K562 (cell line): ENCODE measurements at regions not wholly inside any gene's neighbourhood (a gene's known extent, or its start where the extent isn't known, plus 50 kb on each side); places are given as distances from the start of the nearest gene placed in this dataset.

ENCODE experiments used
- ATAC-seq: fragments of 200-7000 bp; cut with Tn5 transposase; 3 replicates; pipeline ENCODE4 v1.9.1; 2020; ENCODE audit warnings: moderate library complexity
- BruUV-seq: library from RNA; stranded (reverse); fragments of 400-500 nt; replicated peaks from 2 replicates; lab custom pipeline; 2021; lab: Mats Ljungman, UMichigan
- CTCF ChIA-PET: fragments of 300-600 bp; formaldehyde crosslinking; extraction: SDS; loops from one replicate; lab custom pipeline; 2021; ENCODE audit warnings: low intra/inter-chr PET ratio; lab: Yijun Ruan, JAX
- POLR2A ChIA-PET: fragments of 300-600, 350-650 bp; sonication (Branson Sonifier 250); formaldehyde crosslinking; extraction: SDS; loops from one replicate; lab custom pipeline; 2021; ENCODE audit warnings: antibody characterized with exemption, inconsistent platforms; lab: Yijun Ruan, JAX
- DNase-seq, 4 experiments: peaks; one replicate each; pipeline versions ENCODE4 v3.0.0 to v3.0.0-alpha.2; 2011 to 2018; ENCODE audit warnings: low spot score in 3 of 4, mixed read lengths in 3 of 4; ENCODE audit errors: extremely low read depth in 1 of 4
- FAIRE-seq: peaks from 2 replicates; lab custom pipeline; 2011; peaks lifted over from hg19 to GRCh38; lab: Jason Lieb, UNC
- H2AFZ ChIP-seq: 2 replicates; pipeline ENCODE4 v1.6.0; 2011; ENCODE audit warnings: low read depth, low read length, control low read depth, inconsistent platforms
- H3K27ac ChIP-seq: fragments of 200-600 bp; 3 replicates; pipeline ENCODE4 v1.8.0; 2011; ENCODE audit warnings: low read depth, mild to moderate bottlenecking, control low read depth, inconsistent platforms, low read length, moderate library complexity, mixed read lengths; ENCODE audit errors: extremely low read depth
- H3K27me3 ChIP-seq, 2 experiments: fragments of 300-600 bp in 1 of 2; 2 replicates in 1 of 2; 3 replicates in 1 of 2; pipeline versions ENCODE4 v1.6.0 to v1.8.0; 2011; ENCODE audit warnings: inconsistent platforms in 2 of 2, low read length in 2 of 2, mild to moderate bottlenecking in 1 of 2, mixed read lengths in 1 of 2, moderate library complexity in 1 of 2; ENCODE audit not compliant: control insufficient read depth in 2 of 2, insufficient read depth in 2 of 2
- H3K36me3 ChIP-seq: fragments of 300-600 bp; 3 replicates; pipeline ENCODE4 v1.8.0; 2011; ENCODE audit warnings: mild to moderate bottlenecking, low read length, inconsistent platforms; ENCODE audit not compliant: control insufficient read depth, insufficient read depth
- H3K4me1 ChIP-seq, 2 experiments: fragments of 200-600 bp in 1 of 2; replicated peaks in 1 of 2; 2 replicates in 1 of 2; 3 replicates in 1 of 2; pipeline versions ENCODE4 v1.5.1 to v1.8.0; 2011; ENCODE audit warnings: inconsistent platforms in 2 of 2, low read length in 2 of 2, mild to moderate bottlenecking in 1 of 2, mixed read lengths in 1 of 2, moderate library complexity in 1 of 2; ENCODE audit not compliant: control insufficient read depth in 2 of 2, insufficient read depth in 2 of 2
- H3K4me2 ChIP-seq: 2 replicates; pipeline ENCODE4 v1.6.1; 2011; ENCODE audit warnings: low read length, control low read depth, inconsistent platforms, mixed read lengths; ENCODE audit not compliant: insufficient read depth
- H3K4me3 ChIP-seq: fragments of 200-600 bp; sonication (generic), shearing (Covaris generic); 2 replicates; pipeline ENCODE4 v1.5.1; 2016; ENCODE audit warnings: control low read depth, inconsistent platforms
- H3K79me2 ChIP-seq: fragments of 200-600 bp; 3 replicates; pipeline ENCODE4 v1.8.0; 2011; ENCODE audit warnings: low read length, inconsistent platforms; ENCODE audit not compliant: control insufficient read depth, insufficient read depth
- H3K9ac ChIP-seq, 2 experiments: 2 replicates each; pipeline versions ENCODE4 v1.6.0 to v1.6.1; 2011; ENCODE audit warnings: low read depth in 2 of 2, low read length in 2 of 2, control low read depth in 1 of 2, inconsistent platforms in 1 of 2, mild to moderate bottlenecking in 1 of 2, mixed read lengths in 1 of 2; ENCODE audit not compliant: insufficient read depth in 1 of 2
- H3K9me1 ChIP-seq: one replicate; pipeline ENCODE4 v1.6.0; 2011; ENCODE audit warnings: inconsistent platforms, mild to moderate bottlenecking, low read length, moderate library complexity; ENCODE audit not compliant: control insufficient read depth, insufficient read depth
- H3K9me3 ChIP-seq: replicated peaks from 2 replicates; pipeline ENCODE4 v1.5.1; 2011; ENCODE audit warnings: low read depth, low read length, inconsistent platforms; ENCODE audit not compliant: control insufficient read depth, insufficient read depth
- H4K20me1 ChIP-seq: replicated peaks from 2 replicates; pipeline ENCODE4 v1.6.1; 2011; ENCODE audit warnings: low read length, inconsistent platforms, mixed read lengths; ENCODE audit not compliant: control insufficient read depth, insufficient read depth
- ARID1B ChIP-seq: fragments of 450-650 bp; IDR thresholded peaks from 2 replicates; pipeline ENCODE4 v1.6.1; 2016; ENCODE audit warnings: antibody characterized with exemption, mild to moderate bottlenecking, inconsistent platforms
- CLOCK ChIP-seq: fragments of 250-450 bp; sonication (Bioruptor Pico); IDR thresholded peaks from 2 replicates; pipeline ENCODE4 v1.4.0; 2020; ENCODE audit warnings: mild to moderate bottlenecking, moderate library complexity, borderline replicate concordance
- FOSL1 ChIP-seq: fragments of 200-800 bp; sonication (Bioruptor generic); conservative IDR thresholded peaks from 2 replicates; pipeline ENCODE4 v1.6.1; 2016; ENCODE audit warnings: missing genetic modification characterization, missing compliant biosample characterization
- FOXK1 ChIP-seq: sonication (generic); formaldehyde crosslinking; IDR thresholded peaks from 2 replicates; pipeline ENCODE4 v1.8.0; 2022; ENCODE audit warnings: missing genetic modification reagents, mild to moderate bottlenecking, borderline replicate concordance
- HMG20B ChIP-seq: fragments of 250-450 bp; sonication (Bioruptor Pico); IDR thresholded peaks from 2 replicates; pipeline ENCODE4 v1.5.0; 2021; ENCODE audit warnings: mild to moderate bottlenecking
- JUND ChIP-seq, 2 experiments: IDR thresholded peaks; 2 replicates in 1 of 2; 3 replicates in 1 of 2; pipeline ENCODE4 v1.6.1; 2011; ENCODE audit warnings: borderline replicate concordance in 2 of 2, low read depth in 2 of 2, low read length in 2 of 2, improper control_type of control experiment in 1 of 2, missing biosample characterization in 1 of 2, missing genetic modification characterization in 1 of 2, missing genetic modification reagents in 1 of 2
- LCOR ChIP-seq: sonication (generic); formaldehyde crosslinking; IDR thresholded peaks from 2 replicates; pipeline ENCODE4 v1.8.0; 2022; ENCODE audit warnings: mild to moderate bottlenecking, missing genetic modification reagents
- MEF2A ChIP-seq: IDR thresholded peaks from 2 replicates; pipeline ENCODE4 v1.6.1; 2011; ENCODE audit warnings: low read depth, mild to moderate bottlenecking, low read length, moderate library complexity; ENCODE audit not compliant: control insufficient read depth
- MEIS2 ChIP-seq: fragments of 450-650 bp; IDR thresholded peaks from 2 replicates; pipeline ENCODE4 v1.6.1; 2014; ENCODE audit warnings: mild to moderate bottlenecking; ENCODE audit not compliant: partially characterized antibody
- NCOA2 ChIP-seq, 2 experiments: fragments of 450-650 bp; IDR thresholded peaks; 2 replicates each; pipeline ENCODE4 v1.6.1; 2018; ENCODE audit warnings: mild to moderate bottlenecking in 2 of 2, moderate library complexity in 1 of 2; ENCODE audit not compliant: partially characterized antibody in 2 of 2
- PHF21A ChIP-seq: fragments of 450-650 bp; IDR thresholded peaks from 2 replicates; pipeline ENCODE4 v1.6.1; 2017; ENCODE audit warnings: low read depth, borderline replicate concordance
- POLR2A ChIP-seq: fragments of 450-650 bp; conservative IDR thresholded peaks from 2 replicates; pipeline ENCODE4 v1.6.1; 2016
- RBM17 ChIP-seq: fragments of 200-400 bp; formaldehyde crosslinking; IDR thresholded peaks from 2 replicates; pipeline ENCODE4 v1.6.1; 2017; ENCODE audit warnings: low read depth, mild to moderate bottlenecking, low read length, borderline replicate concordance
- RCOR1 ChIP-seq, 2 experiments: IDR thresholded peaks; 2 replicates each; pipeline ENCODE4 v1.6.1; 2012; ENCODE audit warnings: low read depth in 2 of 2, low read length in 2 of 2, borderline replicate concordance in 1 of 2, improper control_type of control experiment in 1 of 2
- RNF219 ChIP-seq: fragments of 250-450 bp; sonication (Bioruptor Pico); IDR thresholded peaks from 2 replicates; pipeline ENCODE4 v1.5.0; 2022; ENCODE audit warnings: mild to moderate bottlenecking
- TAF9B ChIP-seq: fragments of 450-650 bp; IDR thresholded peaks from 2 replicates; pipeline ENCODE4 v1.6.1; 2018; ENCODE audit warnings: mild to moderate bottlenecking; ENCODE audit not compliant: partially characterized antibody
- ZNF124 ChIP-seq: sonication (generic); formaldehyde crosslinking; IDR thresholded peaks from 2 replicates; pipeline ENCODE4 v1.8.1; 2022; ENCODE audit warnings: missing genetic modification reagents
- WGBS: fragments of 100-300 bp; shearing (Covaris generic); methylation state at CpG from one replicate; pipeline ENCODE4 v1.1.6; 2016; ENCODE audit warnings: low coverage, mixed read lengths; ENCODE audit not compliant: insufficient coverage; ENCODE audit errors: missing lambda C conversion rate; 5-methylcytosine and 5-hydroxymethylcytosine counted together
- in situ Hi-C: fragments of 300-500 bp; cut with MboI; formaldehyde crosslinking; loops from 4 replicates; pipeline ENCODE4 v1.15.0; 2018; ENCODE audit warnings: inconsistent platforms, mixed read lengths
- intact Hi-C: fragments of 100-400 bp; cut with micrococcal nuclease; formaldehyde crosslinking; loops from 2 replicates; pipeline ENCODE4 v1.14.2; 2022

GRCh38 chr6:113004054-113004453 lies 656.9 kb downstream of the RFPL4B start (continued):
- TF ChIP-seq RNF219 (CRISPR knock-in tag) (no peak), FOSL1 (tag) (no peak), HMG20B (CRISPR knock-in tag) (no peak)

GRCh38 chr6:113004470-113005270 lies 657.5 kb downstream of the RFPL4B start:
- no peak overlapping the region for H2AFZ ChIP-seq
- in situ Hi-C loops, result no loop called here
- no peak for ATAC-seq
- no peak overlapping the region for H3K9ac ChIP-seq
- no peaks in the 10 kb centered on the region for H3K9me3 ChIP-seq
- no TSS peak for BruUV-seq
- no peak overlapping the region for H3K27ac ChIP-seq
- no peaks in the 10 kb centered on the region for H3K9me1 ChIP-seq
- no peak for DNase-seq
- H4K20me1 ChIP-seq, result no peaks in the 10 kb centered on the region
- intact Hi-C loops, result loop anchor here (5.0 kb wide), 1 partner anchor 47 kb away; no protein-coding TSS in a partner anchor
- no peak overlapping the region for H3K4me2 ChIP-seq
- FAIRE-seq, result no peak
- H3K79me2 ChIP-seq, result no peaks in the 10 kb centered on the region
- ChIA-PET CTCF (no interaction called here), POLR2A (no interaction called here)
- H3K36me3 ChIP-seq, result no peaks in the 10 kb centered on the region
- WGBS, result 12% methylated on average over 3 of the region's 3 CpGs
- H3K4me3 ChIP-seq, result no peak overlapping the region
- no peaks in the 10 kb centered on the region for H3K4me1 ChIP-seq
- H3K27me3 ChIP-seq, result no peaks in the 10 kb centered on the region
- TF ChIP-seq NCOA2 (IDR thresholded peaks at IDR 0.05; ENCODE audit: partially characterized antibody in 2 of 2) (no peak), MEF2A (no peak), CLOCK (CRISPR knock-in tag) (no peak), PHF21A (no peak), FOXK1 (CRISPR knock-in tag) (no peak), RBM17 (no peak), POLR2A (no peak), TAF9B (no peak), MEIS2 (no peak), LCOR (CRISPR knock-in tag) (no peak), JUND (IDR thresholded peaks at IDR 0.05; ENCODE audit: borderline replicate concordance, low read depth, low read length) (no peak), JUND (tag; IDR thresholded peaks at IDR 0.05; ENCODE audit: borderline replicate concordance, low read depth, low read length) (no peak), ZNF124 (CRISPR knock-in tag) (no peak), RCOR1 (IDR thresholded peaks at IDR 0.05; ENCODE audit: borderline replicate concordance in 1 of 2, low read depth in 2 of 2, low read length in 2 of 2) (no peak), ARID1B (no peak)
